Renal cortical epithelial cell (primary cell): ENCODE measurements at regions not wholly inside any gene's neighbourhood (a gene's known extent, or its start where the extent isn't known, plus 50 kb on each side); places are given as distances from the start of the nearest gene placed in this dataset.
A peak's percentile ranks its signal among the peaks of the same experiment; 100 is the strongest.

ENCODE experiments used
- DNase-seq: peaks from one replicate; pipeline ENCODE4 v3.0.0-alpha.2; 2011; ENCODE audit warnings: low read depth

- no peak for DNase-seq
Observed at GRCh38 chr4:187577941-187578480, 417.6 kb upstream of the ZFP42 start.

GRCh38 chr4:187586892-187587291 is 408.7 kb upstream of the ZFP42 start:
- DNase-seq, result peak; percentile 79

GRCh38 chr4:187598196-187598595 is 397.4 kb upstream of the ZFP42 start:
- no peak for DNase-seq

- DNase-seq, result peak; percentile 66
Observed at GRCh38 chr4:187602339-187603092, 393.1 kb upstream of the ZFP42 start.

- DNase-seq, result peak; percentile 54
Observed at GRCh38 chr4:187603093-187604025, 392.2 kb upstream of the ZFP42 start.

GRCh38 chr4:187604984-187605383 is 390.6 kb upstream of the ZFP42 start:
- DNase-seq, result no peak

- DNase-seq, result peak; percentile 41
Observed at GRCh38 chr4:187606581-187606980, 389.0 kb upstream of the ZFP42 start.

GRCh38 chr4:187608001-187608421 is 387.6 kb upstream of the ZFP42 start:
- no peak for DNase-seq

GRCh38 chr4:187612301-187612700 is 383.3 kb upstream of the ZFP42 start:
- DNase-seq, result peak; percentile 75

GRCh38 chr4:187613089-187613839 is 382.3 kb upstream of the ZFP42 start:
- no peak for DNase-seq

- DNase-seq, result no peak
Observed at GRCh38 chr4:187615972-187616371, 379.6 kb upstream of the ZFP42 start.

GRCh38 chr4:187617113-187617512 is 378.5 kb upstream of the ZFP42 start:
- DNase-seq, result no peak

- peak; percentile 37 for DNase-seq
Observed at GRCh38 chr4:187618701-187619281, 376.8 kb upstream of the ZFP42 start.

- DNase-seq, result no peak
Observed at GRCh38 chr4:187619319-187619718, 376.3 kb upstream of the ZFP42 start.

GRCh38 chr4:187632260-187632995 is 363.1 kb upstream of the ZFP42 start:
- DNase-seq, result no peak

GRCh38 chr4:187633245-187633644 is 362.3 kb upstream of the ZFP42 start:
- DNase-seq, result no peak

GRCh38 chr4:187656959-187657358 is 338.6 kb upstream of the ZFP42 start:
- DNase-seq, result no peak

- DNase-seq, result no peak
Observed at GRCh38 chr4:187663076-187663475, 332.5 kb upstream of the ZFP42 start.

- DNase-seq, result no peak
Observed at GRCh38 chr4:187664011-187664410, 331.6 kb upstream of the ZFP42 start.

GRCh38 chr4:187665086-187665485 is 330.5 kb upstream of the ZFP42 start:
- no peak for DNase-seq

GRCh38 chr4:187666034-187666433 is 329.5 kb upstream of the ZFP42 start:
- no peak for DNase-seq
